PC-9 (cell line): ENCODE measurements at regions not wholly inside any gene's neighbourhood (a gene's known extent, or its start where the extent isn't known, plus 50 kb on each side); places are given as distances from the start of the nearest gene placed in this dataset.

Source experiments
- EZH2 ChIP-seq: fragments of 200-600 bp; sonication (generic); IDR thresholded peaks from 2 replicates; pipeline ENCODE4 v1.8.0; 2017; ENCODE audit warnings: antibody characterized with exemption, low read depth
- TF ChIP-seq, protein P1 (sequence below): fragments of 200-600 bp; sonication (generic); conservative IDR thresholded peaks from 2 replicates; pipeline ENCODE4 v1.6.1; 2017; ENCODE audit warnings: mixed run types, antibody characterized with exemption, mild to moderate bottlenecking, moderate library complexity

DNA sequence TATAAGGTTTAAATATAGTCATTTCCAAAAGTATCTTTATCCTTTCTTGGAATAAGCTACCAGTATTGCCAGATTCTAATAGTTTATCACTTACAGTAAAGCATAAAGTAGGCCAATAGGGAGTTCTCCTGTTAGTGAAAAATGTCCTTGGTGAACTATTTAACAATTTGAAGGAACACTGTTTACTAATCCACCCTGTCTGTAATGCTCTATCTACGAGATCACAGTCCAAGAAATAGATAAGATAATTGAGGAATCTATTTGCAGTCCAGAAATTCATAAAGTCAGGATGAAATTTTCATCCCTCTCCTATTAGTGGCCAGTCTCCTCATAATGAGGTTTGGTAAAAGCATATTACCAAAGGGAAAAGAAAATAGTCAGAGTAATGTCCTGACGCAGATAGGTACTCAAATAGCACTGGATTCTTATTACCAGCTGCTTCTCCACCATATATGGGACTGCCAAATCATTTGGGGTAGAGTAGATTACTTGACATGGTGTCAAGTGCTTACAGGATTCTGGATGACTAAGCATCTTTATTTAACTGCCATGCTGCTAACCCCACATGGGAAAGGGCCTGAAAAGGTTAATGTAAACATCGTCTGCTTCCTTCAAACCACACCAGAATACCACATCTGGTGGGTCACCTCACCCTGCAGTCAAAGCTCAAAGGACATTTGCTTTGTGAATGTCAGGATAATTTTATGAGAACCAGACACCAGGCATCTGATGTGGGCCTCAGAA is 808.1 kb downstream of the EFNA5 start:
- TF ChIP-seq, protein P1, sequence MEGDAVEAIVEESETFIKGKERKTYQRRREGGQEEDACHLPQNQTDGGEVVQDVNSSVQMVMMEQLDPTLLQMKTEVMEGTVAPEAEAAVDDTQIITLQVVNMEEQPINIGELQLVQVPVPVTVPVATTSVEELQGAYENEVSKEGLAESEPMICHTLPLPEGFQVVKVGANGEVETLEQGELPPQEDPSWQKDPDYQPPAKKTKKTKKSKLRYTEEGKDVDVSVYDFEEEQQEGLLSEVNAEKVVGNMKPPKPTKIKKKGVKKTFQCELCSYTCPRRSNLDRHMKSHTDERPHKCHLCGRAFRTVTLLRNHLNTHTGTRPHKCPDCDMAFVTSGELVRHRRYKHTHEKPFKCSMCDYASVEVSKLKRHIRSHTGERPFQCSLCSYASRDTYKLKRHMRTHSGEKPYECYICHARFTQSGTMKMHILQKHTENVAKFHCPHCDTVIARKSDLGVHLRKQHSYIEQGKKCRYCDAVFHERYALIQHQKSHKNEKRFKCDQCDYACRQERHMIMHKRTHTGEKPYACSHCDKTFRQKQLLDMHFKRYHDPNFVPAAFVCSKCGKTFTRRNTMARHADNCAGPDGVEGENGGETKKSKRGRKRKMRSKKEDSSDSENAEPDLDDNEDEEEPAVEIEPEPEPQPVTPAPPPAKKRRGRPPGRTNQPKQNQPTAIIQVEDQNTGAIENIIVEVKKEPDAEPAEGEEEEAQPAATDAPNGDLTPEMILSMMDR, result no peak
- TF ChIP-seq EZH2, result no peak
